ENCODE measurements at regions not wholly inside any gene's neighbourhood (a gene's known extent, or its start where the extent isn't known, plus 50 kb on each side); places are given as distances from the start of the nearest gene placed in this dataset.

GRCh38 chr9:87324613-87325194 lies 173.0 kb upstream of the DAPK1 start:
- no peak for DNase-seq (ENCODE audit: low read depth in 2 of 2)

GRCh38 chr9:87327575-87328125 lies 170.0 kb upstream of the DAPK1 start:
- DNase-seq (ENCODE audit: low read depth in 2 of 2) = no peak

- DNase-seq (ENCODE audit: low read depth in 2 of 2) = no peak
Measured at GRCh38 chr9:87333802-87334201, 163.9 kb upstream of the DAPK1 start.

- no peak for DNase-seq (ENCODE audit: low read depth in 2 of 2)
Measured at GRCh38 chr9:87334366-87334765, 163.3 kb upstream of the DAPK1 start.

- no peak for DNase-seq (ENCODE audit: low read depth in 2 of 2)
Measured at GRCh38 chr9:87336407-87336806, 161.3 kb upstream of the DAPK1 start.

- no peak for DNase-seq (ENCODE audit: low read depth in 2 of 2)
Measured at GRCh38 chr9:87336914-87337333, 160.7 kb upstream of the DAPK1 start.

GRCh38 chr9:87337335-87338087 lies 160.2 kb upstream of the DAPK1 start:
- no peak for DNase-seq (ENCODE audit: low read depth in 2 of 2)

GRCh38 chr9:87338088-87338989 lies 159.3 kb upstream of the DAPK1 start:
- no peak for DNase-seq (ENCODE audit: low read depth in 2 of 2)

GRCh38 chr9:87340391-87340790 lies 157.3 kb upstream of the DAPK1 start:
- DNase-seq (ENCODE audit: low read depth in 2 of 2) = no peak

GRCh38 chr9:87342743-87343142 lies 154.9 kb upstream of the DAPK1 start:
- no peak for DNase-seq (ENCODE audit: low read depth in 2 of 2)

GRCh38 chr9:87343816-87344430 lies 153.7 kb upstream of the DAPK1 start:
- DNase-seq (ENCODE audit: low read depth in 2 of 2) = no peak

- DNase-seq (ENCODE audit: low read depth in 2 of 2) = no peak
Measured at GRCh38 chr9:87346061-87346665, 151.5 kb upstream of the DAPK1 start.

GRCh38 chr9:87350915-87351314 lies 146.8 kb upstream of the DAPK1 start:
- DNase-seq (ENCODE audit: low read depth in 2 of 2) = no peak

GRCh38 chr9:87353301-87353700 lies 144.4 kb upstream of the DAPK1 start:
- no peak for DNase-seq (ENCODE audit: low read depth in 2 of 2)

GRCh38 chr9:87354147-87354546 lies 143.5 kb upstream of the DAPK1 start:
- no peak for DNase-seq (ENCODE audit: low read depth in 2 of 2)

- DNase-seq (ENCODE audit: low read depth in 2 of 2) = no peak
Measured at GRCh38 chr9:87357600-87357999, 140.1 kb upstream of the DAPK1 start.

- DNase-seq (ENCODE audit: low read depth in 2 of 2) = no peak
Measured at GRCh38 chr9:87359264-87359663, 138.4 kb upstream of the DAPK1 start.

GRCh38 chr9:87359958-87360601 lies 137.6 kb upstream of the DAPK1 start:
- DNase-seq (ENCODE audit: low read depth in 2 of 2) = no peak

GRCh38 chr9:87370049-87370685 lies 127.5 kb upstream of the DAPK1 start:
- DNase-seq (ENCODE audit: low read depth in 2 of 2) = no peak

GRCh38 chr9:87371795-87372355 lies 125.8 kb upstream of the DAPK1 start:
- DNase-seq (ENCODE audit: low read depth in 2 of 2) = no peak

All from stimulated activated CD4-positive, alpha-beta T cell treated with anti-CD3 and anti-CD28 coated beads, Interleukin-4, amount 100 ng/mL, for 48 hours (primary cell).